ENCODE measurements at regions not wholly inside any gene's neighbourhood (a gene's known extent, or its start where the extent isn't known, plus 50 kb on each side); places are given as distances from the start of the nearest gene placed in this dataset.

- TF ChIP-seq REST (IDR thresholded peaks at IDR 0.05; ENCODE audit: low read depth, low read length), result peak; percentile 48; the same call in 1 of the 2 replicates
- TF ChIP-seq PKNOX1 (IDR thresholded peaks at IDR 0.05), result no peak
- TF ChIP-seq JUND (IDR thresholded peaks at IDR 0.05; ENCODE audit: low read depth, low read length), result peak; percentile 59; the same call in 1 of the 2 replicates
- TF ChIP-seq HSF1 (IDR thresholded peaks at IDR 0.05; ENCODE audit: low read depth, low read length), result no peak
- TF ChIP-seq FOXM1 (IDR thresholded peaks at IDR 0.05; ENCODE audit: low read depth, low read length), result peak; percentile 58; the same call in 1 of the 2 replicates
- TF ChIP-seq HDAC2 (IDR thresholded peaks at IDR 0.05), result no peak
- TF ChIP-seq SP1 (IDR thresholded peaks at IDR 0.05; ENCODE audit: low read depth, low read length), result no peak
- no peak for TF ChIP-seq MXI1 (IDR thresholded peaks at IDR 0.05; ENCODE audit: low read depth, low read length)
- TF ChIP-seq IKZF2 (IDR thresholded peaks at IDR 0.05), result peak; percentile 73 to 82
- peak; percentile 79; the same call in 1 of the 2 replicates for TF ChIP-seq ZNF24 (IDR thresholded peaks at IDR 0.05)
- 0 out of 2 replicates have a peak, but pooled peaks have one; percentile 59 for TF ChIP-seq MLLT1 (IDR thresholded peaks at IDR 0.05)
- no peak for TF ChIP-seq STAT1 (conservative IDR thresholded peaks at IDR 0.05)
- no peak for TF ChIP-seq ZBTB11 (CRISPR knock-in tag; IDR thresholded peaks at IDR 0.05)
- peak; percentile 22; the same call in 1 of the 2 replicates for TF ChIP-seq RELB (IDR thresholded peaks at IDR 0.05; ENCODE audit: low read depth)
- TF ChIP-seq ZBED1 (IDR thresholded peaks at IDR 0.05; ENCODE audit: borderline replicate concordance), result no peak
- TF ChIP-seq EZH2 (IDR thresholded peaks at IDR 0.05; ENCODE audit: borderline replicate concordance, control insufficient read depth, low read depth, low read length), result no peak
- TF ChIP-seq ZNF274 (IDR thresholded peaks at IDR 0.05; ENCODE audit: insufficient read depth, insufficient read length), result no peak
- TF ChIP-seq TCF3 (IDR thresholded peaks at IDR 0.05; ENCODE audit: borderline replicate concordance, insufficient read depth, low read depth, low read length), result 0 out of 2 replicates have a peak, but pooled peaks have one; percentile 45
These were observed 61.7 kb upstream of the CAMK2D start (continued) for GRCh38 chr4:113823291-113823659.
